ENCODE measurements at regions not wholly inside any gene's neighbourhood (a gene's known extent, or its start where the extent isn't known, plus 50 kb on each side); places are given as distances from the start of the nearest gene placed in this dataset.

DNA sequence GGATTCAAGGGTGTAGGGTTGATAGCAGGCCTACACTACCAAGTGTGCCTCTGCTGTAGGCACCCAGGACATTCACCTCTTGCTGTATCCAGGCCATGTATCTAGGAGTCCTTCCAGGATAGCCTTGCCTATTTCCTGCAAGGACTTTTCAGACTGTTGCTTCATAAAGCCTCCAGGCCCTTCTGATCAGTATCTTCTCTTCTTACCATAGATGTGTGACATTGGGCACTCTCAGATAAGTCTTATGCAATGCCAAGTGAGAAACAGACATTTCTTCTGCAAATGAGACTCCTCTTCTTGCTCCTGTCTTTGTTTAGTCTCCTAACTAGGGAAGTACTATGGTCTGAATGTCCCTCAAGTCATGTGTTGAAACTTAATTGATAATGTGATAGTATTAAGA lies 386.8 kb downstream of the ANKRD50 start:
- CTCF ChIA-PET, result no interaction called here
- POLR2A ChIA-PET, result no interaction called here
- TF ChIP-seq TARDBP (IDR thresholded peaks at IDR 0.05) (no peak), CTBP1 (IDR thresholded peaks at IDR 0.05; ENCODE audit: borderline replicate concordance) (no peak), FOXA1 (IDR thresholded peaks at IDR 0.05) (no peak), SUZ12 (IDR thresholded peaks at IDR 0.05) (no peak), FOXK2 (IDR thresholded peaks at IDR 0.05) (no peak), LEF1 (IDR thresholded peaks at IDR 0.05; ENCODE audit: borderline replicate concordance) (no peak), ZNF384 (IDR thresholded peaks at IDR 0.05) (no peak), ELF4 (IDR thresholded peaks at IDR 0.05) (no peak), FOXM1 (IDR thresholded peaks at IDR 0.05; ENCODE audit: borderline replicate concordance) (no peak), ARNT (IDR thresholded peaks at IDR 0.05) (no peak), HDGF (IDR thresholded peaks at IDR 0.05; ENCODE audit: borderline replicate concordance) (no peak), NFRKB (IDR thresholded peaks at IDR 0.05) (no peak), SP1 (IDR thresholded peaks at IDR 0.05) (no peak), L3MBTL2 (conservative IDR thresholded peaks at IDR 0.05) (no peak), BHLHE40 (IDR thresholded peaks at IDR 0.05; ENCODE audit: borderline replicate concordance) (no peak)
- TF ChIP-seq, protein P1, sequence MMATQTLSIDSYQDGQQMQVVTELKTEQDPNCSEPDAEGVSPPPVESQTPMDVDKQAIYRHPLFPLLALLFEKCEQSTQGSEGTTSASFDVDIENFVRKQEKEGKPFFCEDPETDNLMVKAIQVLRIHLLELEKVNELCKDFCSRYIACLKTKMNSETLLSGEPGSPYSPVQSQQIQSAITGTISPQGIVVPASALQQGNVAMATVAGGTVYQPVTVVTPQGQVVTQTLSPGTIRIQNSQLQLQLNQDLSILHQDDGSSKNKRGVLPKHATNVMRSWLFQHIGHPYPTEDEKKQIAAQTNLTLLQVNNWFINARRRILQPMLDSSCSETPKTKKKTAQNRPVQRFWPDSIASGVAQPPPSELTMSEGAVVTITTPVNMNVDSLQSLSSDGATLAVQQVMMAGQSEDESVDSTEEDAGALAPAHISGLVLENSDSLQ (IDR thresholded peaks at IDR 0.05), result no peak
- no peak for DNase-seq (ENCODE audit: extremely low spot score)

GRCh38 chr4:124329134-124329533 lies 383.4 kb downstream of the ANKRD50 start:
- CTCF ChIA-PET, result no interaction called here
- POLR2A ChIA-PET, result no interaction called here
- no peak for DNase-seq (ENCODE audit: extremely low spot score)
- no peak for TF ChIP-seq LEF1 (IDR thresholded peaks at IDR 0.05; ENCODE audit: borderline replicate concordance)
- TF ChIP-seq, protein P1 (IDR thresholded peaks at IDR 0.05), result peak; percentile 72

DNA sequence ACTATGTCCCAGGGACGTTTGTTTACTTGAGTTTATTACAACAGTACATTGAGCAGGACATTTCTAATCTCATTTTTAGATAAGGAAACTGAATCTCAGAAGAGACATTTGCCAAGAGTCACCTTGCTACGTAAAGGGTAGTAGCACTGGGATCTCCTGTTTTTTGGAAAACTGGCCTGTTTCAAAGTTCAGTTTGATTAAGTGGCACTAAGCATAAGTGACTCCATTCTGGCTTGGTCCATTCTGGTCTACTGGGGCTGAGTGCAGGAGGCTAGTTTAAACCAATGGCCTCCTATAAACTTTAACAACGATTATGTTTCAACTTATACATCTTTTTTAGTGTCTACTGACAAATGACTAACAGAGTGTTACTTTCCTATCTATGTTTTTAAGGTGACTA lies 382.5 kb downstream of the ANKRD50 start:
- POLR2A ChIA-PET, result no interaction called here
- no peak for DNase-seq (ENCODE audit: extremely low spot score)
- TF ChIP-seq SUZ12 (IDR thresholded peaks at IDR 0.05) (no peak), ZNF384 (IDR thresholded peaks at IDR 0.05) (no peak), NFRKB (IDR thresholded peaks at IDR 0.05) (no peak), CTBP1 (IDR thresholded peaks at IDR 0.05; ENCODE audit: borderline replicate concordance) (no peak), FOXA1 (IDR thresholded peaks at IDR 0.05) (no peak), ELF4 (IDR thresholded peaks at IDR 0.05) (no peak), SP1 (IDR thresholded peaks at IDR 0.05) (no peak), FOXM1 (IDR thresholded peaks at IDR 0.05; ENCODE audit: borderline replicate concordance) (no peak), L3MBTL2 (conservative IDR thresholded peaks at IDR 0.05) (no peak), BHLHE40 (IDR thresholded peaks at IDR 0.05; ENCODE audit: borderline replicate concordance) (no peak), FOXK2 (IDR thresholded peaks at IDR 0.05) (no peak), LEF1 (IDR thresholded peaks at IDR 0.05; ENCODE audit: borderline replicate concordance) (no peak), HDGF (IDR thresholded peaks at IDR 0.05; ENCODE audit: borderline replicate concordance) (no peak)
- TF ChIP-seq, protein P1 (IDR thresholded peaks at IDR 0.05), result no peak
- CTCF ChIA-PET, result interaction anchor here (0.6 kb wide), 1 partner anchor 48 kb away, joined by 3 read pairs; no protein-coding TSS in a partner anchor

GRCh38 chr4:124331781-124332180 lies 380.8 kb downstream of the ANKRD50 start:
- CTCF ChIA-PET, result no interaction called here
- DNase-seq (ENCODE audit: extremely low spot score), result no peak
- TF ChIP-seq ZNF384 (IDR thresholded peaks at IDR 0.05) (no peak), SP1 (IDR thresholded peaks at IDR 0.05) (no peak), CTBP1 (IDR thresholded peaks at IDR 0.05; ENCODE audit: borderline replicate concordance) (no peak), ELF4 (IDR thresholded peaks at IDR 0.05) (no peak), HDGF (IDR thresholded peaks at IDR 0.05; ENCODE audit: borderline replicate concordance) (no peak), L3MBTL2 (conservative IDR thresholded peaks at IDR 0.05) (no peak), TARDBP (IDR thresholded peaks at IDR 0.05) (no peak), LEF1 (IDR thresholded peaks at IDR 0.05; ENCODE audit: borderline replicate concordance) (no peak), SUZ12 (IDR thresholded peaks at IDR 0.05) (no peak), FOXA1 (IDR thresholded peaks at IDR 0.05) (no peak), ARNT (IDR thresholded peaks at IDR 0.05) (no peak), NFRKB (IDR thresholded peaks at IDR 0.05) (no peak)
- POLR2A ChIA-PET, result no interaction called here

DNA sequence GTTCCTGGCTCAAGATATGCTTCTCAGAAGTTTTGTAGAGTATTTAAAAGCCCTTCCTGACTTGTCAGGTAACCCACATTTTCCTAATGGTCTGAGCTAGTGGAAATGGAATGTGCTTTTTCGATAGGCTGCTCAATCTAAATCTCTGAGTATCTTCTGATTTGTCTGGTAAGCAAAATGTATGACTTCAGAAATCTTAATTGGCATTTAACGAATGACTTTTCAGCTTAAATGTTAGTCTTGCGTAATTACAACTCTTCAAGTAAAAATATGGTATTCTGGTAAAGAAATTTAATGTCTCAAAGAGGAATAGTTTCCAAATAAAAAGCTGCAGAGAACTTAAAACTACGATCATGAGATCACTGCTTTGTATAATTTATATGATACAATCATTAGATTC lies 379.1 kb downstream of the ANKRD50 start:
- TF ChIP-seq TARDBP (IDR thresholded peaks at IDR 0.05) (no peak), NFRKB (IDR thresholded peaks at IDR 0.05) (no peak), ARNT (IDR thresholded peaks at IDR 0.05) (no peak), BHLHE40 (IDR thresholded peaks at IDR 0.05; ENCODE audit: borderline replicate concordance) (no peak), FOXA1 (IDR thresholded peaks at IDR 0.05) (no peak), FOXM1 (IDR thresholded peaks at IDR 0.05; ENCODE audit: borderline replicate concordance) (no peak), ZNF384 (IDR thresholded peaks at IDR 0.05) (no peak), SP1 (IDR thresholded peaks at IDR 0.05) (no peak), FOXK2 (IDR thresholded peaks at IDR 0.05) (no peak), L3MBTL2 (conservative IDR thresholded peaks at IDR 0.05) (no peak), LEF1 (IDR thresholded peaks at IDR 0.05; ENCODE audit: borderline replicate concordance) (no peak), CTBP1 (IDR thresholded peaks at IDR 0.05; ENCODE audit: borderline replicate concordance) (no peak), ELF4 (IDR thresholded peaks at IDR 0.05) (no peak), HDGF (IDR thresholded peaks at IDR 0.05; ENCODE audit: borderline replicate concordance) (no peak), SUZ12 (IDR thresholded peaks at IDR 0.05) (no peak)
- TF ChIP-seq, protein P1 (IDR thresholded peaks at IDR 0.05), result no peak
- ChIA-PET POLR2A (no interaction called here), CTCF (interaction anchor here (1.9 kb wide), 1 partner anchor 950 kb away, joined by 14 read pairs; no protein-coding TSS in a partner anchor)
- DNase-seq (ENCODE audit: extremely low spot score), result no peak
